ENCODE measurements at regions not wholly inside any gene's neighbourhood (a gene's known extent, or its start where the extent isn't known, plus 50 kb on each side); places are given as distances from the start of the nearest gene placed in this dataset.

DNA sequence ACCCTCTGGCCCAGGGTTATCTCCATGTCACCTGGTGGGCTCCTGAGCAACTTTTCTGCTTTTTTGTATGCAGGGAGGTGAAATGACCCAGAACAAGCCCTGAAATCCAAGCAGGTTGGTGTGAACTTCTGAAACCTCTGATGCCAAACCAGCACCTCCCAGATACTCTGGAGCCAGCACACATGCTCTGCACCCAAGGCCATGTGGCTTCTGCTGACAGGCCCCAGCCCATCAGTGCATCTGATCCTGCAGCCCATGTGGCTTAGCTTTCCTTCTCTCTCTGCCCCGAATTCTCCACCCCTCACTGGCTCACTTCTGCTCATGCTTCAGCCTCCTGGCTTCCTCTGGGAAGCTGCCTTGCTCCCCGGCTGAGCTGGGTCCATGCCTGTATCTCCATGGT is 59.3 kb upstream of the RPS6KA2 start:
- TF ChIP-seq, protein P1, sequence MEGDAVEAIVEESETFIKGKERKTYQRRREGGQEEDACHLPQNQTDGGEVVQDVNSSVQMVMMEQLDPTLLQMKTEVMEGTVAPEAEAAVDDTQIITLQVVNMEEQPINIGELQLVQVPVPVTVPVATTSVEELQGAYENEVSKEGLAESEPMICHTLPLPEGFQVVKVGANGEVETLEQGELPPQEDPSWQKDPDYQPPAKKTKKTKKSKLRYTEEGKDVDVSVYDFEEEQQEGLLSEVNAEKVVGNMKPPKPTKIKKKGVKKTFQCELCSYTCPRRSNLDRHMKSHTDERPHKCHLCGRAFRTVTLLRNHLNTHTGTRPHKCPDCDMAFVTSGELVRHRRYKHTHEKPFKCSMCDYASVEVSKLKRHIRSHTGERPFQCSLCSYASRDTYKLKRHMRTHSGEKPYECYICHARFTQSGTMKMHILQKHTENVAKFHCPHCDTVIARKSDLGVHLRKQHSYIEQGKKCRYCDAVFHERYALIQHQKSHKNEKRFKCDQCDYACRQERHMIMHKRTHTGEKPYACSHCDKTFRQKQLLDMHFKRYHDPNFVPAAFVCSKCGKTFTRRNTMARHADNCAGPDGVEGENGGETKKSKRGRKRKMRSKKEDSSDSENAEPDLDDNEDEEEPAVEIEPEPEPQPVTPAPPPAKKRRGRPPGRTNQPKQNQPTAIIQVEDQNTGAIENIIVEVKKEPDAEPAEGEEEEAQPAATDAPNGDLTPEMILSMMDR (IDR thresholded peaks at IDR 0.05; ENCODE audit: borderline replicate concordance, extremely low read depth, insufficient read depth): no peak
- Histone ChIP-seq H3K27me3 (ENCODE audit: control insufficient read depth, insufficient read depth, low read length) (no peaks in the 10 kb centered on the region), H3K4me3 (ENCODE audit: low read length in 3 of 3) (no peak overlapping the region), H3K9me3 (ENCODE audit: control insufficient read depth in 2 of 3, insufficient read depth in 1 of 3, low read length in 3 of 3) (no peaks in the 10 kb centered on the region), H3K27ac (ENCODE audit: low read depth in 2 of 2, low read length in 2 of 2) (no peak overlapping the region), H3K9ac (ENCODE audit: low read length in 3 of 3) (no peak overlapping the region), H3K36me3 (ENCODE audit: control insufficient read depth in 2 of 3, insufficient read depth in 3 of 3, low read length in 3 of 3) (no peaks in the 10 kb centered on the region), H3K4me1 (ENCODE audit: control insufficient read depth in 2 of 3, insufficient read depth in 2 of 3, low read depth in 1 of 3, low read length in 3 of 3) (no peaks in the 10 kb centered on the region)
- no peak for FAIRE-seq
- DNase-seq: no peak
- intact Hi-C loops (cut with DNase I): no loop called here

DNA sequence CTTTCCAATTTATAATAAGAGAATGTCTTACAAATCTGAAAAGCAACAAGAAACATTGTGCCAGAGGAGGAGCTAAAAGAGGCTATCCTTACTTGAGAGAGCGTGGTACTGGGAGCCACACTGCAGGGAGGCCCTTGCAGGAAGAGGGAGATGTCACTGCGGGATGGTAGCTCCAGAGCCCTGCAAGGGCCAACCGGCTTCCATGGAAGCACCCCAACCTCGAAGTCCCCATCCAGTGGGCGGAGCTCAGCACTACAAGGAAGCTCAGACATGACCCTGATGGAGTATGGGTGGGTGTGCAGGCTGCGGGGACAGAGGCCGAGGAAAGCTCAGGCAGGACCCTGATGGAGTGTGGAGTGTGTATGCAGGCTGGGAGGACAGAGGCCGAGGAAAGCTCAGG is 57.8 kb upstream of the RPS6KA2 start:
- H3K9ac ChIP-seq (ENCODE audit: low read length in 3 of 3): no peak overlapping the region
- no peak overlapping the region for H3K4me3 ChIP-seq (ENCODE audit: low read length in 3 of 3)
- no peak for FAIRE-seq
- H3K9me3 ChIP-seq (ENCODE audit: control insufficient read depth in 2 of 3, insufficient read depth in 1 of 3, low read length in 3 of 3): no peaks in the 10 kb centered on the region
- intact Hi-C loops (cut with DNase I): no loop called here
- no peaks in the 10 kb centered on the region for H3K4me1 ChIP-seq (ENCODE audit: control insufficient read depth in 2 of 3, insufficient read depth in 2 of 3, low read depth in 1 of 3, low read length in 3 of 3)
- H3K36me3 ChIP-seq (ENCODE audit: control insufficient read depth in 2 of 3, insufficient read depth in 3 of 3, low read length in 3 of 3): no peaks in the 10 kb centered on the region
- H3K27ac ChIP-seq (ENCODE audit: low read depth in 2 of 2, low read length in 2 of 2): no peak overlapping the region
- TF ChIP-seq, protein P1 (IDR thresholded peaks at IDR 0.05; ENCODE audit: borderline replicate concordance, extremely low read depth, insufficient read depth): no peak
- no peak for DNase-seq
- no peaks in the 10 kb centered on the region for H3K27me3 ChIP-seq (ENCODE audit: control insufficient read depth, insufficient read depth, low read length)

DNA sequence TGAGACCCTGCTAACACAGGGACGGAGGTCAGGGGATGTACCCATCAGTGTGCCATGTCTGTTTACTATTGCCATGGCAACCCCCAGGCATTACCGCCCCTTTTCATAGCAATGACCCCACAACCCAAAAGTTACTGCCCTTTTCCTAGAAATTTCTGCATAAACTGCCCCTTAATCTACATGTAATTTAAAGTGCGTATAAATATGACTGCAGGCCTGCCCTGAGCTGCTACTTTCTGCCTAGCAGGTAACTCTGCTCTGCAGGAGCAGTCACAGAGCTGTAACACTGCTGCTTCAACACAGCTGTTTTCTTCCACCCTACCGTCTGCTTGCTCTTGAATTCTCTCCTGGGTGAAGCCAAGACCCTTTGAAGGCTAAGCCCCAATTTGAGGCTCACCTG is 57.1 kb upstream of the RPS6KA2 start:
- FAIRE-seq: no peak
- H3K9ac ChIP-seq (ENCODE audit: low read length in 3 of 3): no peak overlapping the region

DNA sequence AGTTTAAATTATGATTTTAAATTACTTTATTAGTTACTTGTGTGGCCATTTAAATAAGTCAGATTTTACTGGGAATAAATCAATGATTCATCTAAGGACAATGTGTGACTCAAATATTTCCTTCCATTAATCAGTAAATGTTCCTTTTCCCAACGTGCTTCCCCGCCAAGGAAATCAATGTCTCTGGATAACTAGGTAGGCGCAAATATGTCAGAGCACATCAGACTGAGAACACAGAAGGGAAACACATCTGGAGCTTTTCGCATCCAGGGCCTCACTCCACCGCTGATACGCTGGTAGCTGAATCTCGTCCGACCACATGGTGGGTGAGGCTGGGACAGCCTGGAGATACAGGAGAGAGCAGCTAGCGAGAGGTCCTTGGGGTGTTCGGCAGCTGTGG is 56.4 kb upstream of the RPS6KA2 start:
- Histone ChIP-seq H3K27ac (ENCODE audit: low read depth in 2 of 2, low read length in 2 of 2) (no peak overlapping the region), H3K27me3 (ENCODE audit: control insufficient read depth, insufficient read depth, low read length) (no peaks in the 10 kb centered on the region), H3K9me3 (ENCODE audit: control insufficient read depth in 2 of 3, insufficient read depth in 1 of 3, low read length in 3 of 3) (no peaks in the 10 kb centered on the region), H3K9ac (ENCODE audit: low read length in 3 of 3) (no peak overlapping the region), H3K4me1 (ENCODE audit: control insufficient read depth in 2 of 3, insufficient read depth in 2 of 3, low read depth in 1 of 3, low read length in 3 of 3) (no peaks in the 10 kb centered on the region), H3K4me3 (ENCODE audit: low read length in 3 of 3) (no peak overlapping the region), H3K36me3 (ENCODE audit: control insufficient read depth in 2 of 3, insufficient read depth in 3 of 3, low read length in 3 of 3) (no peaks in the 10 kb centered on the region)
- intact Hi-C loops (cut with DNase I): no loop called here
- FAIRE-seq: no peak
- TF ChIP-seq, protein P1 (IDR thresholded peaks at IDR 0.05; ENCODE audit: borderline replicate concordance, extremely low read depth, insufficient read depth): no peak
- no peak for DNase-seq

More for the DNA sequence above, 57.1 kb upstream of the RPS6KA2 start:
- Histone ChIP-seq H3K27me3 (ENCODE audit: control insufficient read depth, insufficient read depth, low read length) (no peaks in the 10 kb centered on the region), H3K9me3 (ENCODE audit: control insufficient read depth in 2 of 3, insufficient read depth in 1 of 3, low read length in 3 of 3) (no peaks in the 10 kb centered on the region), H3K27ac (ENCODE audit: low read depth in 2 of 2, low read length in 2 of 2) (no peak overlapping the region), H3K4me3 (ENCODE audit: low read length in 3 of 3) (no peak overlapping the region), H3K4me1 (ENCODE audit: control insufficient read depth in 2 of 3, insufficient read depth in 2 of 3, low read depth in 1 of 3, low read length in 3 of 3) (no peaks in the 10 kb centered on the region), H3K36me3 (ENCODE audit: control insufficient read depth in 2 of 3, insufficient read depth in 3 of 3, low read length in 3 of 3) (no peaks in the 10 kb centered on the region)
- DNase-seq: no peak
- TF ChIP-seq, protein P1 (IDR thresholded peaks at IDR 0.05; ENCODE audit: borderline replicate concordance, extremely low read depth, insufficient read depth): no peak
- intact Hi-C loops (cut with DNase I): no loop called here

Data from kidney (tissue), 13 donors.